ENCODE measurements at regions not wholly inside any gene's neighbourhood (a gene's known extent, or its start where the extent isn't known, plus 50 kb on each side); places are given as distances from the start of the nearest gene placed in this dataset.

GRCh38 chr17:69858460-69858859 is 216.6 kb upstream of the KCNJ16 start:
- DNase-seq (no peak), ATAC-seq (no peak)
- intact Hi-C loops (cut with DNase I): no loop called here
- H3K4me1 ChIP-seq: peaks cover 3% of the 10 kb centered on the region
- no peak for TF ChIP-seq CTCF (IDR thresholded peaks at IDR 0.05)
- H3K36me3 ChIP-seq: no peaks in the 10 kb centered on the region
- H3K4me3 ChIP-seq: no peak overlapping the region
- no peaks in the 10 kb centered on the region for H3K27me3 ChIP-seq
- no peak overlapping the region for H3K27ac ChIP-seq
- H3K9me3 ChIP-seq: no peaks in the 10 kb centered on the region

GRCh38 chr17:69860142-69860680 is 214.8 kb upstream of the KCNJ16 start:
- intact Hi-C loops (cut with DNase I): no loop called here
- DNase-seq: no peak

GRCh38 chr17:69864462-69864861 is 210.6 kb upstream of the KCNJ16 start:
- no peak overlapping the region for H3K4me3 ChIP-seq
- intact Hi-C loops (cut with DNase I): no loop called here
- DNase-seq (no peak), ATAC-seq (no peak)
- H3K27me3 ChIP-seq: no peaks in the 10 kb centered on the region
- H3K9me3 ChIP-seq: no peaks in the 10 kb centered on the region
- no peaks in the 10 kb centered on the region for H3K36me3 ChIP-seq
- no peaks in the 10 kb centered on the region for H3K4me1 ChIP-seq
- no peak for TF ChIP-seq CTCF (IDR thresholded peaks at IDR 0.05)
- no peak overlapping the region for H3K27ac ChIP-seq

More at GRCh38 chr17:69860142-69860680, 214.8 kb upstream of the KCNJ16 start:
- no peak for TF ChIP-seq CTCF (IDR thresholded peaks at IDR 0.05)
- ATAC-seq: no peak
- no peaks in the 10 kb centered on the region for H3K4me1 ChIP-seq
- no peak overlapping the region for H3K27ac ChIP-seq
- no peaks in the 10 kb centered on the region for H3K27me3 ChIP-seq
- H3K9me3 ChIP-seq: no peaks in the 10 kb centered on the region
- H3K4me3 ChIP-seq: no peak overlapping the region
- H3K36me3 ChIP-seq: no peaks in the 10 kb centered on the region

- Histone ChIP-seq H3K27me3 (no peaks in the 10 kb centered on the region), H3K4me3 (no peak overlapping the region), H3K9me3 (no peaks in the 10 kb centered on the region), H3K27ac (no peak overlapping the region), H3K36me3 (no peaks in the 10 kb centered on the region), H3K4me1 (no peaks in the 10 kb centered on the region)
- intact Hi-C loops (cut with DNase I): no loop called here
- no peak for DNase-seq
- ATAC-seq: no peak
- TF ChIP-seq CTCF (IDR thresholded peaks at IDR 0.05): no peak
Observed at GRCh38 chr17:69869667-69870066, 205.4 kb upstream of the KCNJ16 start.

GRCh38 chr17:69870091-69870530 is 204.9 kb upstream of the KCNJ16 start:
- H3K27ac ChIP-seq: no peak overlapping the region
- no peak for DNase-seq
- no peaks in the 10 kb centered on the region for H3K27me3 ChIP-seq
- H3K36me3 ChIP-seq: no peaks in the 10 kb centered on the region
- ATAC-seq: no peak
- no peak overlapping the region for H3K4me3 ChIP-seq
- no peaks in the 10 kb centered on the region for H3K9me3 ChIP-seq
- intact Hi-C loops (cut with DNase I): no loop called here
- H3K4me1 ChIP-seq: no peaks in the 10 kb centered on the region
- TF ChIP-seq CTCF (IDR thresholded peaks at IDR 0.05): no peak

GRCh38 chr17:69870751-69871199 is 204.2 kb upstream of the KCNJ16 start:
- TF ChIP-seq CTCF (IDR thresholded peaks at IDR 0.05): no peak
- Histone ChIP-seq H3K4me1 (no peaks in the 10 kb centered on the region), H3K4me3 (no peak overlapping the region), H3K9me3 (no peaks in the 10 kb centered on the region), H3K36me3 (no peaks in the 10 kb centered on the region), H3K27ac (no peak overlapping the region), H3K27me3 (no peaks in the 10 kb centered on the region)
- intact Hi-C loops (cut with DNase I): no loop called here
- DNase-seq: no peak
- ATAC-seq: no peak

Measured in upper lobe of right lung (tissue), 1 donor.